WTC11 (cell line): ENCODE measurements at regions not wholly inside any gene's neighbourhood (a gene's known extent, or its start where the extent isn't known, plus 50 kb on each side); places are given as distances from the start of the nearest gene placed in this dataset.

ENCODE experiments used
- ATAC-seq: fragments of 200-7000 bp; cut with Tn5 transposase; 2 replicates; pipeline ENCODE4 v1.10.0; 2021; ENCODE audit warnings: mild to moderate bottlenecking, moderate library complexity
- CTCF ChIA-PET: fragments of 300-600 bp; sonication (Branson Sonifier 250); formaldehyde crosslinking; loops from one replicate; lab custom pipeline; 2021; ENCODE audit warnings: antibody characterized with exemption; lab: Charles Lee
- POLR2A ChIA-PET: fragments of 350-600 bp; sonication (Branson Sonifier 250); formaldehyde crosslinking; loops from one replicate; lab custom pipeline; 2021; ENCODE audit warnings: antibody characterized with exemption; lab: Charles Lee
- DNase-seq: peaks from one replicate; pipeline ENCODE4 v3.0.0; 2021; ENCODE audit warnings: low spot score
- H3K27ac Mint-ChIP-seq: 2 replicates; pipeline ENCODE4 v1.8.0; 2021; ENCODE audit warnings: mixed read lengths
- H3K27me3 Mint-ChIP-seq: 2 replicates; pipeline ENCODE4 v1.8.0; 2021; ENCODE audit warnings: low read depth, mild to moderate bottlenecking, moderate library complexity, mixed read lengths
- H3K36me3 Mint-ChIP-seq: 2 replicates; pipeline ENCODE4 v1.8.0; 2021; ENCODE audit warnings: mixed read lengths
- H3K4me1 Mint-ChIP-seq: 2 replicates; pipeline ENCODE4 v1.8.0; 2022; ENCODE audit warnings: mixed read lengths
- H3K4me3 Mint-ChIP-seq: 2 replicates; pipeline ENCODE4 v1.8.0; 2021; ENCODE audit warnings: mild to moderate bottlenecking, moderate library complexity, mixed read lengths
- H3K9me3 Mint-ChIP-seq: 2 replicates; pipeline ENCODE4 v1.8.0; 2021; ENCODE audit warnings: mixed read lengths
- ATF1 ChIP-seq: sonication (generic); formaldehyde crosslinking; IDR thresholded peaks from 2 replicates; pipeline ENCODE4 v1.8.1; 2023; ENCODE audit warnings: mild to moderate bottlenecking, moderate library complexity, missing genetic modification reagents
- EMX1 ChIP-seq: fragments of 250-450 bp; sonication (Bioruptor Pico); IDR thresholded peaks from 2 replicates; pipeline ENCODE4 v1.8.0; 2021; ENCODE audit warnings: mild to moderate bottlenecking
- ETV6 ChIP-seq: sonication (generic); formaldehyde crosslinking; IDR thresholded peaks from 2 replicates; pipeline ENCODE4 v1.8.1; 2022; ENCODE audit warnings: mild to moderate bottlenecking, missing genetic modification reagents
- KAT7 ChIP-seq: sonication (generic); formaldehyde crosslinking; IDR thresholded peaks from 2 replicates; pipeline ENCODE4 v1.8.1; 2023; ENCODE audit warnings: missing genetic modification reagents, mild to moderate bottlenecking, borderline replicate concordance
- NR1H2 ChIP-seq: sonication (generic); formaldehyde crosslinking; IDR thresholded peaks from 2 replicates; pipeline ENCODE4 v1.9.0; 2021; ENCODE audit warnings: mild to moderate bottlenecking, moderate library complexity, missing genetic modification reagents
- OVOL2 ChIP-seq: fragments of 250-450 bp; sonication (Bioruptor Pico); IDR thresholded peaks from 2 replicates; pipeline ENCODE4 v1.9.0; 2021; ENCODE audit warnings: mild to moderate bottlenecking, borderline replicate concordance
- PRRX2 ChIP-seq: fragments of 250-450 bp; sonication (Bioruptor Pico); IDR thresholded peaks from 2 replicates; pipeline ENCODE4 v1.8.0; 2021; ENCODE audit warnings: mild to moderate bottlenecking
- ZNF121 ChIP-seq: sonication (generic); formaldehyde crosslinking; IDR thresholded peaks from 2 replicates; pipeline ENCODE4 v1.8.0; 2023; ENCODE audit warnings: missing genetic modification reagents
- ZNF423 ChIP-seq: fragments of 250-450 bp; sonication (Bioruptor Pico); IDR thresholded peaks from 2 replicates; pipeline ENCODE4 v2.1.2; 2022; ENCODE audit warnings: mild to moderate bottlenecking, moderate library complexity
- ZNF671 ChIP-seq: fragments of 250-450 bp; sonication (Bioruptor Pico); IDR thresholded peaks from 2 replicates; pipeline ENCODE4 v1.8.0; 2021; ENCODE audit warnings: mild to moderate bottlenecking
- TF ChIP-seq, protein P1 (sequence below): fragments of 250-450 bp; sonication (Bioruptor Pico); IDR thresholded peaks from 2 replicates; pipeline ENCODE4 v1.8.0; 2021; ENCODE audit warnings: mild to moderate bottlenecking
- TF ChIP-seq, protein P2 (sequence below): sonication (generic); formaldehyde crosslinking; conservative IDR thresholded peaks from 2 replicates; pipeline ENCODE4 v1.8.1; 2022; ENCODE audit warnings: mild to moderate bottlenecking, missing genetic modification reagents
- TF ChIP-seq, protein P3 (sequence below): sonication (generic); formaldehyde crosslinking; IDR thresholded peaks from 2 replicates; pipeline ENCODE4 v1.8.1; 2022; ENCODE audit warnings: mild to moderate bottlenecking, moderate library complexity, missing genetic modification reagents
- TF ChIP-seq, protein P4 (sequence below): sonication (generic); formaldehyde crosslinking; IDR thresholded peaks from 2 replicates; pipeline ENCODE4 v1.8.1; 2023; ENCODE audit warnings: mild to moderate bottlenecking, missing genetic modification reagents
- TF ChIP-seq, protein P5 (sequence below): sonication (generic); formaldehyde crosslinking; IDR thresholded peaks from 2 replicates; pipeline ENCODE4 v1.8.1; 2023; ENCODE audit warnings: mild to moderate bottlenecking, missing genetic modification reagents, borderline replicate concordance

DNA sequence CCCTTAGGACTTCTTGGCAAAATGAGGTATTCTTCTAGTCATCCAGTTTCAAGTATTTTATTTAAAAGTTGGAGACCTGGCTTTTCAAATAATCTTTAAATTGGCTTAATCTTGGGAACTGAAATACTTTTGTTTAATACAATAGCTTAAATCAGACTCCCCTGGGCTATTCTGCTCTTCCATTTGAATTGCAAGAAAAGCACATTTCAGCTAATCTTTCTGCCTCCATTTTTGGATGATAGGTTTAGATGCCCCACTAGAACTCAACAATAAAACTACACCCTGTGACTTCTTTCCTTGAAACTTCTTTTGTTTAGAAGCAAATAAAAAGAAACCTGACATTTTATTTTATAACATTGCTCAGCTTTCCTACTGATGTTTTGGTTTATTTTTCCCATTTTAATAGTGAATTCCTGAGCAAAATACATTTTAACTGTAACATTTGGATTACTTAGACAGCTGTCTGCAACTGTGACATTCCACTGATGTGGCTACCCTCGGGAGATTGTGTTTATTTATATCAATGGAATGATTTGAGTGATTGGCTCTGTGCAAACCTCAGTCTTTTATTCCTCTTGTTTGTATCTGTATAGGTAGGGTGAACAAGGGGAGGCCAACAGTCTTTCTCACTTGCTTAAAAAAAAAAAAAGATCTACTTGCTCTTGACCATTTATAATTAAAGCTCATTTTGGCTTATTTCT is 1045.8 kb upstream of the CNTN5 start:
- DNase-seq (no peak), ATAC-seq (no peak)
- Mint-ChIP-seq H3K36me3 (peaks cover 2% of the 10 kb centered on the region; the same call in 1 of the 2 replicates), H3K4me1 (peaks cover 17% of the 10 kb centered on the region), H3K27ac (no peak overlapping the region), H3K9me3 (peaks cover 9% of the 10 kb centered on the region), H3K4me3 (no peak overlapping the region), H3K27me3 (no peaks in the 10 kb centered on the region)
- POLR2A ChIA-PET: no interaction called here
- CTCF ChIA-PET: no interaction called here
- TF ChIP-seq, protein P1, sequence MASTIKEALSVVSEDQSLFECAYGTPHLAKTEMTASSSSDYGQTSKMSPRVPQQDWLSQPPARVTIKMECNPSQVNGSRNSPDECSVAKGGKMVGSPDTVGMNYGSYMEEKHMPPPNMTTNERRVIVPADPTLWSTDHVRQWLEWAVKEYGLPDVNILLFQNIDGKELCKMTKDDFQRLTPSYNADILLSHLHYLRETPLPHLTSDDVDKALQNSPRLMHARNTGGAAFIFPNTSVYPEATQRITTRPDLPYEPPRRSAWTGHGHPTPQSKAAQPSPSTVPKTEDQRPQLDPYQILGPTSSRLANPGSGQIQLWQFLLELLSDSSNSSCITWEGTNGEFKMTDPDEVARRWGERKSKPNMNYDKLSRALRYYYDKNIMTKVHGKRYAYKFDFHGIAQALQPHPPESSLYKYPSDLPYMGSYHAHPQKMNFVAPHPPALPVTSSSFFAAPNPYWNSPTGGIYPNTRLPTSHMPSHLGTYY: no peak
- no peak for TF ChIP-seq ZNF423 (CRISPR knock-in tag)
- no peak for TF ChIP-seq KAT7
- TF ChIP-seq ZNF671: no peak
- no peak for TF ChIP-seq NR1H2 (CRISPR knock-in tag)
- no peak for TF ChIP-seq ATF1 (CRISPR knock-in tag)
- no peak for TF ChIP-seq OVOL2
- TF ChIP-seq ETV6: no peak

DNA sequence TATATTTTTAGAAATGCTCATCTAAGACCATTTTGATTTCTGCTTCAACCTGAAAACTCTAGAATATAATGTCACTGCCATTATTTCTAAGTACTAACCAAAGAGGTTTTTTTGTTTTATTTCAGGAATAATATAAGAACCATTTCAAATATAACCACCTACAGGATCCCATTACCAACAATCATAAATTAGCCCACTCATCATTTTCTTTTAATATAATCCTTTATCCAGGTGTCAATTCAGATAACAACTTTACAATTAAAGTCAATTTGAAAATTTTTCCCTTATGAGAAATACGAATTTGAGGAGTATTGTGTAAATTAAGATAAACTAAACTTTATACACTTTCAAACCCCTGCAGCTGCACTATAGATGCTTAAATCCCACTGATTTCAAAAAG is 1043.0 kb upstream of the CNTN5 start:
- ChIA-PET CTCF (no interaction called here), POLR2A (no interaction called here)
- H3K4me3 Mint-ChIP-seq: no peak overlapping the region
- H3K27me3 Mint-ChIP-seq: no peaks in the 10 kb centered on the region
- peaks cover 2% of the 10 kb centered on the region; the same call in 1 of the 2 replicates for H3K36me3 Mint-ChIP-seq
- H3K4me1 Mint-ChIP-seq: peaks cover 17% of the 10 kb centered on the region
- no peak overlapping the region for H3K27ac Mint-ChIP-seq
- DNase-seq: no peak
- ATAC-seq: no peak
- H3K9me3 Mint-ChIP-seq: peaks cover 13% of the 10 kb centered on the region
- TF ChIP-seq ZNF121 (CRISPR knock-in tag): no peak
- TF ChIP-seq, protein P2, sequence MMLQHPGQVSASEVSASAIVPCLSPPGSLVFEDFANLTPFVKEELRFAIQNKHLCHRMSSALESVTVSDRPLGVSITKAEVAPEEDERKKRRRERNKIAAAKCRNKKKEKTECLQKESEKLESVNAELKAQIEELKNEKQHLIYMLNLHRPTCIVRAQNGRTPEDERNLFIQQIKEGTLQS (CRISPR knock-in tag): no peak
- TF ChIP-seq, protein P3, sequence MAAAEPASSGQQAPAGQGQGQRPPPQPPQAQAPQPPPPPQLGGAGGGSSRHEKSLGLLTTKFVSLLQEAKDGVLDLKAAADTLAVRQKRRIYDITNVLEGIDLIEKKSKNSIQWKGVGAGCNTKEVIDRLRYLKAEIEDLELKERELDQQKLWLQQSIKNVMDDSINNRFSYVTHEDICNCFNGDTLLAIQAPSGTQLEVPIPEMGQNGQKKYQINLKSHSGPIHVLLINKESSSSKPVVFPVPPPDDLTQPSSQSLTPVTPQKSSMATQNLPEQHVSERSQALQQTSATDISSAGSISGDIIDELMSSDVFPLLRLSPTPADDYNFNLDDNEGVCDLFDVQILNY (CRISPR knock-in tag): no peak
- TF ChIP-seq, protein P4, sequence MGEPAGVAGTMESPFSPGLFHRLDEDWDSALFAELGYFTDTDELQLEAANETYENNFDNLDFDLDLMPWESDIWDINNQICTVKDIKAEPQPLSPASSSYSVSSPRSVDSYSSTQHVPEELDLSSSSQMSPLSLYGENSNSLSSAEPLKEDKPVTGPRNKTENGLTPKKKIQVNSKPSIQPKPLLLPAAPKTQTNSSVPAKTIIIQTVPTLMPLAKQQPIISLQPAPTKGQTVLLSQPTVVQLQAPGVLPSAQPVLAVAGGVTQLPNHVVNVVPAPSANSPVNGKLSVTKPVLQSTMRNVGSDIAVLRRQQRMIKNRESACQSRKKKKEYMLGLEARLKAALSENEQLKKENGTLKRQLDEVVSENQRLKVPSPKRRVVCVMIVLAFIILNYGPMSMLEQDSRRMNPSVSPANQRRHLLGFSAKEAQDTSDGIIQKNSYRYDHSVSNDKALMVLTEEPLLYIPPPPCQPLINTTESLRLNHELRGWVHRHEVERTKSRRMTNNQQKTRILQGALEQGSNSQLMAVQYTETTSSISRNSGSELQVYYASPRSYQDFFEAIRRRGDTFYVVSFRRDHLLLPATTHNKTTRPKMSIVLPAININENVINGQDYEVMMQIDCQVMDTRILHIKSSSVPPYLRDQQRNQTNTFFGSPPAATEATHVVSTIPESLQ (CRISPR knock-in tag): no peak
- TF ChIP-seq EMX1 (CRISPR knock-in tag): no peak
- TF ChIP-seq PRRX2: no peak

DNA sequence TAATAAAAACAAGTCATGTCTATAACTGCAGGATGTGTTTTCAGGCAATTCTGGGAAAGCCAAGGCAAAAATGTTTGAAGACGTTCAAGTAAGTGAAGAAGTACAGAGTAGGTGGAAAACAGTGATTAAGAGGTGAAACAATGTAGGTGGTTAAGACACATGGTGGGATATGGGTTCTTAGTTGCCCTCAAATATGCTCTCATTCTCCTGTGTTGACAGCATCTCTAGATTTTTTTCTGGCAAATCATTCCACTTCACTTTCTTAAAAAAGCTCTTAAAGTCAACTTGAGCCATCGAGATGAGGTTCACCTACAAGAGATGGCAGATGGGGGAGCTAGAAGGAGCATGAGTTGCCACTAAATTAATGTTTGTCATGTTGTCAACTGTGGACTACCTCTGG is 1041.0 kb upstream of the CNTN5 start:
- H3K9me3 Mint-ChIP-seq: peaks cover 7% of the 10 kb centered on the region
- ChIA-PET POLR2A (no interaction called here), CTCF (no interaction called here)
- H3K36me3 Mint-ChIP-seq: no peaks in the 10 kb centered on the region
- no peak overlapping the region for H3K4me3 Mint-ChIP-seq
- DNase-seq (no peak), ATAC-seq (no peak)
- H3K27ac Mint-ChIP-seq: no peak overlapping the region
- TF ChIP-seq, protein P5, sequence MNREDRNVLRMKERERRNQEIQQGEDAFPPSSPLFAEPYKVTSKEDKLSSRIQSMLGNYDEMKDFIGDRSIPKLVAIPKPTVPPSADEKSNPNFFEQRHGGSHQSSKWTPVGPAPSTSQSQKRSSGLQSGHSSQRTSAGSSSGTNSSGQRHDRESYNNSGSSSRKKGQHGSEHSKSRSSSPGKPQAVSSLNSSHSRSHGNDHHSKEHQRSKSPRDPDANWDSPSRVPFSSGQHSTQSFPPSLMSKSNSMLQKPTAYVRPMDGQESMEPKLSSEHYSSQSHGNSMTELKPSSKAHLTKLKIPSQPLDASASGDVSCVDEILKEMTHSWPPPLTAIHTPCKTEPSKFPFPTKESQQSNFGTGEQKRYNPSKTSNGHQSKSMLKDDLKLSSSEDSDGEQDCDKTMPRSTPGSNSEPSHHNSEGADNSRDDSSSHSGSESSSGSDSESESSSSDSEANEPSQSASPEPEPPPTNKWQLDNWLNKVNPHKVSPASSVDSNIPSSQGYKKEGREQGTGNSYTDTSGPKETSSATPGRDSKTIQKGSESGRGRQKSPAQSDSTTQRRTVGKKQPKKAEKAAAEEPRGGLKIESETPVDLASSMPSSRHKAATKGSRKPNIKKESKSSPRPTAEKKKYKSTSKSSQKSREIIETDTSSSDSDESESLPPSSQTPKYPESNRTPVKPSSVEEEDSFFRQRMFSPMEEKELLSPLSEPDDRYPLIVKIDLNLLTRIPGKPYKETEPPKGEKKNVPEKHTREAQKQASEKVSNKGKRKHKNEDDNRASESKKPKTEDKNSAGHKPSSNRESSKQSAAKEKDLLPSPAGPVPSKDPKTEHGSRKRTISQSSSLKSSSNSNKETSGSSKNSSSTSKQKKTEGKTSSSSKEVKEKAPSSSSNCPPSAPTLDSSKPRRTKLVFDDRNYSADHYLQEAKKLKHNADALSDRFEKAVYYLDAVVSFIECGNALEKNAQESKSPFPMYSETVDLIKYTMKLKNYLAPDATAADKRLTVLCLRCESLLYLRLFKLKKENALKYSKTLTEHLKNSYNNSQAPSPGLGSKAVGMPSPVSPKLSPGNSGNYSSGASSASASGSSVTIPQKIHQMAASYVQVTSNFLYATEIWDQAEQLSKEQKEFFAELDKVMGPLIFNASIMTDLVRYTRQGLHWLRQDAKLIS (CRISPR knock-in tag): no peak
- peaks cover 4% of the 10 kb centered on the region for H3K4me1 Mint-ChIP-seq
- H3K27me3 Mint-ChIP-seq: no peaks in the 10 kb centered on the region
